Adrenal gland (tissue), 9 donors: ENCODE measurements at regions not wholly inside any gene's neighbourhood (a gene's known extent, or its start where the extent isn't known, plus 50 kb on each side); places are given as distances from the start of the nearest gene placed in this dataset.

ENCODE experiments used
- DNase-seq, 7 donors: peaks; one replicate each; pipeline ENCODE4 v3.0.0-alpha.2; 2019 to 2020
- H3K27ac ChIP-seq, 5 donors: fragments of 200-600 bp; sonication (generic) in 4 of 5; 1 replicate in 3 of 5; 2 replicates in 2 of 5; pipeline versions ENCODE4 v1.5.1 to v1.8.0; 2016 to 2020; ENCODE audit warnings: mild to moderate bottlenecking in 1 of 5
- H3K27me3 ChIP-seq: fragments of 200-600 bp; 2 replicates; pipeline ENCODE4 v1.8.0; 2021
- H3K36me3 ChIP-seq, 2 donors: fragments of 200-600 bp; replicated peaks in 1 of 2; 1 replicate in 1 of 2; 2 replicates in 1 of 2; pipeline versions ENCODE4 v1.5.1 to v1.8.0; 2018 to 2022
- H3K4me1 ChIP-seq, 2 donors: fragments of 200-600 bp; replicated peaks in 1 of 2; 1 replicate in 1 of 2; 2 replicates in 1 of 2; pipeline versions ENCODE4 v1.5.1 to v1.8.0; 2018 to 2021
- H3K4me3 ChIP-seq, 4 donors: fragments of 200-600 bp; sonication (generic) in 3 of 4; one replicate each; pipeline ENCODE4 v1.5.1; 2016 to 2018
- H3K9me3 ChIP-seq, 3 donors: fragments of 200-600 bp; sonication (generic) in 1 of 3; replicated peaks in 1 of 3; 1 replicate in 2 of 3; 2 replicates in 1 of 3; pipeline versions ENCODE4 v1.5.1 to v1.8.0; 2016 to 2021
- POLR2A ChIP-seq, 2 donors: fragments of 450-650 bp; IDR thresholded peaks; one replicate each; pipeline ENCODE4 v1.6.1; 2017; ENCODE audit warnings: antibody characterized with exemption in 2 of 2, mild to moderate bottlenecking in 2 of 2, moderate library complexity in 1 of 2
- WGBS, 4 donors: extraction: QIAGEN DNeasy Blood & Tissue Kit in 2 of 4; methylation state at CpG; one replicate each; pipeline versions ENCODE4 v1.1.5 to v1.1.7; 2013 to 2017; 5-methylcytosine and 5-hydroxymethylcytosine counted together
- intact Hi-C, 2 donors: fragments of 100-400 bp; cut with DNase I; formaldehyde crosslinking; loops; one replicate each; pipeline versions ENCODE4 v1.14.1 to v1.15.0; 2022 to 2023
- TF ChIP-seq, protein P1 (sequence below), 6 experiments: fragments of 450-650 bp in 4 of 6; fragments of 200-600 bp in 2 of 6; sonication (generic) in 1 of 6; IDR thresholded peaks; 1 replicate in 5 of 6; 2 replicates in 1 of 6; pipeline versions ENCODE4 v1.5.1 to v1.8.0; 2016 to 2021; ENCODE audit warnings: antibody characterized with exemption in 6 of 6, mild to moderate bottlenecking in 2 of 6, moderate library complexity in 1 of 6
- donor health status: healthy with polysubstance abuse.
- donor health status: Bipolar disorder and iron deficiency.
- donor health status: DM: yes; HTN: yes; CAD: no.
- donor health status: DM: no; HTN: no; CAD: no.
- donor health status: DM: no; HTN: no; CAD: no.

DNA sequence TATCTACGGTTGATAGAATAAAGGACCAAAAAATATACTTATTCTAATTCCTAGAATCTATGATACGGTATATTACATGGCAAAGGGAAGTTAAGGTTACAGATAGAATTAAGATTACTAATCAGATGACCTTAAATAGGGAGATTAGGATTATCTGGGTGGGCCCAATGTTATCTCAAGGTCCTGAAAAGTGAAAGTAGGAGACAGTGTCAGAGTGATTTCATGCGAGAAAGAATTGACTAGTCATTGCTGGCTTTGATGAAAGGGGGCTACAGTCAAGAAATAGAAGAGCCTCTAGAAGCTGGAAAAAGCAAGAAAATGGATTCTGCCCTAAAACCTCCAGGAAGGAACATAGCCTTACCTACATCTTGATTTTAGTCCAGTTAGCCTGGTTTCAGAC lies 176.9 kb upstream of the PPP1R2C start:
- H3K4me1 ChIP-seq, result no peaks in the 10 kb centered on the region
- H3K4me3 ChIP-seq, result no peak overlapping the region
- no peaks in the 10 kb centered on the region for H3K9me3 ChIP-seq
- 60 to 85% (median 81%) methylated on average over 3 of the region's 3 CpGs for WGBS, 4 donors
- H3K27me3 ChIP-seq, result no peaks in the 10 kb centered on the region
- TF ChIP-seq, protein P1, sequence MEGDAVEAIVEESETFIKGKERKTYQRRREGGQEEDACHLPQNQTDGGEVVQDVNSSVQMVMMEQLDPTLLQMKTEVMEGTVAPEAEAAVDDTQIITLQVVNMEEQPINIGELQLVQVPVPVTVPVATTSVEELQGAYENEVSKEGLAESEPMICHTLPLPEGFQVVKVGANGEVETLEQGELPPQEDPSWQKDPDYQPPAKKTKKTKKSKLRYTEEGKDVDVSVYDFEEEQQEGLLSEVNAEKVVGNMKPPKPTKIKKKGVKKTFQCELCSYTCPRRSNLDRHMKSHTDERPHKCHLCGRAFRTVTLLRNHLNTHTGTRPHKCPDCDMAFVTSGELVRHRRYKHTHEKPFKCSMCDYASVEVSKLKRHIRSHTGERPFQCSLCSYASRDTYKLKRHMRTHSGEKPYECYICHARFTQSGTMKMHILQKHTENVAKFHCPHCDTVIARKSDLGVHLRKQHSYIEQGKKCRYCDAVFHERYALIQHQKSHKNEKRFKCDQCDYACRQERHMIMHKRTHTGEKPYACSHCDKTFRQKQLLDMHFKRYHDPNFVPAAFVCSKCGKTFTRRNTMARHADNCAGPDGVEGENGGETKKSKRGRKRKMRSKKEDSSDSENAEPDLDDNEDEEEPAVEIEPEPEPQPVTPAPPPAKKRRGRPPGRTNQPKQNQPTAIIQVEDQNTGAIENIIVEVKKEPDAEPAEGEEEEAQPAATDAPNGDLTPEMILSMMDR (IDR thresholded peaks at IDR 0.05), result no peak
- TF ChIP-seq POLR2A (IDR thresholded peaks at IDR 0.05), result no peak
- no peaks in the 10 kb centered on the region for H3K36me3 ChIP-seq
- H3K27ac ChIP-seq, result no peak overlapping the region
- DNase-seq, result no peak
- intact Hi-C loops, result no loop called here

DNA sequence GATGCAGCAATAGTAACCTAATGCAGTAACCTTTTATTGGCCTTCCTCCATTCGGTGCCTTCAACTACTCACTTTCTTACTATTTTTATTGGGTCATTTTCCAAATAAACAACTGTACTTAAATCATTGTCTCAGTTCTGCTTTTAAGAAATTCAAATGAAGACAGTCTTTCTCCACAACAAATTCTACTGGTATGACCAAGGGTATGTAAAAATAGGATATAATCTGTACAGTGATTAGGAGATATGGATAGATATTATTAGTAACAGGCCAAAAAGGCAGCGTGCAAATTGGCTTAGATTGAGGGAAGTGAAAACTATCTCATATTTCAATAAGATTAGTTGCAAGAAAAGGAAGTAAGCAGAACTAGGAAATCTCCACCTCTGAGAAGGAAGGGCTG lies 177.4 kb upstream of the PPP1R2C start:
- H3K36me3 ChIP-seq, result no peaks in the 10 kb centered on the region
- no peaks in the 10 kb centered on the region for H3K27me3 ChIP-seq
- 22 to 49% (median 44%) methylated on average over 2 of the region's 2 CpGs for WGBS, 4 donors
- intact Hi-C loops, result no loop called here
- no peak for DNase-seq
- TF ChIP-seq, protein P1 (IDR thresholded peaks at IDR 0.05), result no peak
- no peak for TF ChIP-seq POLR2A (IDR thresholded peaks at IDR 0.05)
- no peak overlapping the region for H3K27ac ChIP-seq
- H3K9me3 ChIP-seq, result no peaks in the 10 kb centered on the region
- no peaks in the 10 kb centered on the region for H3K4me1 ChIP-seq
- H3K4me3 ChIP-seq, result no peak overlapping the region

DNA sequence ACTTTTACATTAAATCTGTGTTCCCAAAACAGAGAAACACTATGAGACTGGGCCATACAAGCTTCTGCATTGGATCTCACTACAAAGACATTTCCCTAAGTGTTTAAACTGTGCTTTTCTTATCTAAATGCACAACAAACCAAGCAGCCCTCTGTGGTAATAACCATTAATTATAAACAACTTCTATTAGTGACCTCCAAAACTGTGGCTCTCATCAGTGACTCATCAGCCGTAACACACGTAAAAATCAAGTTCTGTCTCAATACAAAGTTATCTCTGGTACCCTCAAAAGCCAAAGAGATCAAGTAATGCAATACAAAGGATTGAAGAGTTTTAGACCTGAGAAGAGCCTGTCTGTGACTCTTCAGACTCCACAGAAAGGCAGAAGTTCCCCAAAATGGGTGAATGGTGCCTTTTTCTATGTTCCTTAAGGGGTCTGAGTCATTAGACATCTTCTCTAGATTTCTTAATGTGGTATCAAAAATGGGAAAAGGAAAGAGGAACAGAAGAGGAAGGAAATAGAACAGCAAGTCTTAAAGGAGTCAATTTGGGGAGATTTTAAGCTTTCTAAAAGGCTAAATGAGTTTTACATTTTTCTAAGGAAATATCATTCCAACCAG lies 189.8 kb upstream of the PPP1R2C start:
- Histone ChIP-seq H3K9me3 (no peaks in the 10 kb centered on the region), H3K27me3 (no peaks in the 10 kb centered on the region), H3K27ac (no peak overlapping the region)

DNA sequence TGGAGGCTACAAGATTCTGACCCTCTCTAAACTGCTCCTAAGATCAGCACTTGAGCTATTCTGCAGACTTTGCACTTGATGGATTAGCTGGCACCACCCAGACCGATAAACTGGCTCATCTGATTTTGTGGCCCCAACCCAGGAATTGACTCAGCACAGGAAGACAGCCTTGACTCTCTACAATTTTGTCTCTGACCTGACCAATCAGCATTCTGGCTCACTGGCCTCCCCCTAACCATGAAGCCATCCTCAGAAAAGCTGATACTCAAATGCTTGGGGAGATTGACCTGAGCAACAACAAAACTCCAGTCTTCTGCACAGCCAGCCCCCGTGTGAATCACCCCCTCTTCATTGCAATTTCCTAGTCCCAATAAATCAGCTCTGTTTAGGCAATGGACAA lies 195.4 kb upstream of the PPP1R2C start:
- H3K36me3 ChIP-seq, result no peaks in the 10 kb centered on the region
- TF ChIP-seq POLR2A (IDR thresholded peaks at IDR 0.05), result no peak
- TF ChIP-seq, protein P1 (IDR thresholded peaks at IDR 0.05), result no peak
- WGBS, 4 donors, result 29 to 62% (median 57%) methylated on average over 1 to 2 of the region's 2 CpGs
- no peaks in the 10 kb centered on the region for H3K9me3 ChIP-seq
- H3K27ac ChIP-seq, result no peak overlapping the region
- DNase-seq, result peak in 4 of 7 donors; percentile 5 to 47 (median 11)
- no peaks in the 10 kb centered on the region for H3K4me1 ChIP-seq
- H3K27me3 ChIP-seq, result no peaks in the 10 kb centered on the region
- H3K4me3 ChIP-seq, result no peak overlapping the region
- intact Hi-C loops, result no loop called here

More for the DNA sequence above, 189.8 kb upstream of the PPP1R2C start:
- intact Hi-C loops, result no loop called here
- DNase-seq, result peak in 1 of 7 donors; percentile 18
- 10 to 51% (median 38%) methylated on average over 2 of the region's 2 CpGs for WGBS, 4 donors
- Histone ChIP-seq H3K36me3 (no peaks in the 10 kb centered on the region), H3K4me1 (no peaks in the 10 kb centered on the region), H3K4me3 (no peak overlapping the region)
- TF ChIP-seq, protein P1 (IDR thresholded peaks at IDR 0.05), result no peak
